GM23338 (cell line): ENCODE measurements at regions not wholly inside any gene's neighbourhood (a gene's known extent, or its start where the extent isn't known, plus 50 kb on each side); places are given as distances from the start of the nearest gene placed in this dataset.

ENCODE experiments used
- ATAC-seq: fragments of 200-7000 bp; cut with Tn5 transposase; 3 replicates; pipeline ENCODE4 v1.9.1; 2020
- DNase-seq: peaks from one replicate; pipeline ENCODE4 v3.0.0-alpha.2; 2015; ENCODE audit warnings: low spot score
- H2AFZ ChIP-seq: fragments of 200-600 bp; sonication (generic); 2 replicates; pipeline ENCODE4 v1.8.0; 2016; ENCODE audit warnings: antibody characterized with exemption, mild to moderate bottlenecking, moderate library complexity
- H3F3A ChIP-seq: fragments of 200-600 bp; sonication (generic); replicated peaks from 2 replicates; pipeline ENCODE4 v1.8.0; 2017; ENCODE audit warnings: antibody characterized with exemption, mixed run types, low read depth
- H3K27ac ChIP-seq: fragments of 200-600 bp; sonication (generic); 2 replicates; pipeline ENCODE4 v1.6.1; 2016; ENCODE audit warnings: low read depth
- H3K27me3 ChIP-seq: fragments of 200-600 bp; sonication (generic); 2 replicates; pipeline ENCODE4 v1.8.0; 2016; ENCODE audit warnings: mild to moderate bottlenecking, mixed run types, moderate library complexity; ENCODE audit not compliant: insufficient read depth
- H3K36me3 ChIP-seq: fragments of 200-600 bp; sonication (generic); 2 replicates; pipeline ENCODE4 v1.8.0; 2016; ENCODE audit warnings: mild to moderate bottlenecking; ENCODE audit not compliant: insufficient read depth
- H3K4me1 ChIP-seq: fragments of 200-600 bp; sonication (generic); 2 replicates; pipeline ENCODE4 v1.8.0; 2016; ENCODE audit warnings: mild to moderate bottlenecking, moderate library complexity; ENCODE audit not compliant: insufficient read depth
- H3K4me2 ChIP-seq: fragments of 200-600 bp; sonication (generic); 2 replicates; pipeline ENCODE4 v1.7.1; 2017; ENCODE audit warnings: mixed run types
- H3K4me3 ChIP-seq: fragments of 200-600 bp; sonication (generic); 2 replicates; pipeline ENCODE4 v1.6.1; 2016; ENCODE audit warnings: mixed run types
- H3K79me2 ChIP-seq: fragments of 200-600 bp; sonication (generic); replicated peaks from 2 replicates; pipeline ENCODE4 v1.8.0; 2017; ENCODE audit warnings: mild to moderate bottlenecking; ENCODE audit not compliant: insufficient read depth
- H3K9me2 ChIP-seq: fragments of 200-600 bp; sonication (generic); 2 replicates; pipeline ENCODE4 v1.8.0; 2017; ENCODE audit not compliant: insufficient read depth
- H4K20me1 ChIP-seq: fragments of 200-600 bp; sonication (generic); replicated peaks from 2 replicates; pipeline ENCODE4 v1.8.0; 2017; ENCODE audit warnings: mild to moderate bottlenecking; ENCODE audit not compliant: insufficient read depth
- H3K27ac Mint-ChIP-seq: 2 replicates; pipeline ENCODE4 v1.8.0; 2020; ENCODE audit warnings: inconsistent platforms, mild to moderate bottlenecking, moderate library complexity, mixed read lengths
- H3K27me3 Mint-ChIP-seq: 3 replicates; pipeline ENCODE4 v1.8.0; 2022; ENCODE audit warnings: low read depth, mild to moderate bottlenecking, moderate library complexity, mixed read lengths, inconsistent platforms; ENCODE audit not compliant: insufficient read depth, poor library complexity
- H3K36me3 Mint-ChIP-seq: 3 replicates; pipeline ENCODE4 v1.8.0; 2021; ENCODE audit warnings: low read depth, mild to moderate bottlenecking, inconsistent platforms, moderate library complexity, mixed read lengths
- H3K4me1 Mint-ChIP-seq: 3 replicates; pipeline ENCODE4 v1.8.0; 2020; ENCODE audit warnings: mild to moderate bottlenecking, inconsistent platforms, mixed read lengths
- H3K4me3 Mint-ChIP-seq: 3 replicates; pipeline ENCODE4 v1.8.0; 2021; ENCODE audit warnings: moderate library complexity, mild to moderate bottlenecking, inconsistent platforms, mixed read lengths
- H3K9me3 Mint-ChIP-seq: 3 replicates; pipeline ENCODE4 v1.8.0; 2020; ENCODE audit warnings: moderate library complexity, mild to moderate bottlenecking, inconsistent platforms, mixed read lengths
- CTCF ChIP-seq, 2 experiments: fragments of 200-600 bp in 1 of 2; sonication (generic) in 1 of 2; conservative IDR thresholded peaks; 2 replicates each; pipeline versions ENCODE4 v1.5.1 to v1.6.1; 2016 to 2017; ENCODE audit warnings: antibody characterized with exemption in 2 of 2, low read depth in 2 of 2, mild to moderate bottlenecking in 2 of 2, moderate library complexity in 1 of 2
- ETS1 ChIP-seq: IDR thresholded peaks from 2 replicates; pipeline ENCODE4 v1.6.1; 2016; ENCODE audit warnings: antibody characterized with exemption
- EZH2phosphoT487 ChIP-seq: fragments of 200-600 bp; sonication (generic); IDR thresholded peaks from one replicate; pipeline ENCODE4 v1.8.1; 2018; ENCODE audit warnings: antibody characterized with exemption; ENCODE audit not compliant: unreplicated experiment
- JUNB ChIP-seq: IDR thresholded peaks from one replicate; pipeline ENCODE4 v1.6.1; 2016; ENCODE audit warnings: antibody characterized with exemption; ENCODE audit not compliant: unreplicated experiment
- NANOG ChIP-seq: IDR thresholded peaks from 2 replicates; pipeline ENCODE4 v1.6.1; 2016; ENCODE audit warnings: antibody characterized with exemption, borderline replicate concordance
- REST ChIP-seq: IDR thresholded peaks from one replicate; pipeline ENCODE4 v1.6.1; 2018; ENCODE audit warnings: antibody characterized with exemption; ENCODE audit not compliant: unreplicated experiment
- ZNF114 ChIP-seq: fragments of 250-450 bp; sonication (Bioruptor Pico); IDR thresholded peaks from 2 replicates; pipeline ENCODE4 v1.5.0; 2020; ENCODE audit warnings: mild to moderate bottlenecking, moderate library complexity
- ZNF331 ChIP-seq: fragments of 250-450 bp; sonication (Bioruptor Pico); IDR thresholded peaks from 2 replicates; pipeline ENCODE4 v1.5.0; 2020; ENCODE audit warnings: low read depth, mild to moderate bottlenecking, moderate library complexity

GRCh38 chr9:119955276-119955675 is 586.0 kb upstream of the BRINP1 start (continued):
- TF ChIP-seq REST (no peak), ZNF114 (CRISPR knock-in tag) (no peak), JUNB (no peak), NANOG (no peak), ETS1 (no peak), CTCF (conservative IDR thresholded peaks at IDR 0.05; ENCODE audit: low read depth in 2 of 2) (no peak), ZNF331 (CRISPR knock-in tag) (no peak), EZH2phosphoT487 (no peak)

GRCh38 chr9:119951591-119951990 is 582.4 kb upstream of the BRINP1 start:
- H3K36me3 ChIP-seq = no peaks in the 10 kb centered on the region
- H3F3A ChIP-seq = no peaks in the 10 kb centered on the region
- H4K20me1 ChIP-seq = no peaks in the 10 kb centered on the region
- no peaks in the 10 kb centered on the region for H3K27me3 ChIP-seq
- DNase-seq (no peak), ATAC-seq (no peak)
- TF ChIP-seq REST = no peak
- H3K4me2 ChIP-seq = no peak overlapping the region
- Mint-ChIP-seq H3K36me3 (no peaks in the 10 kb centered on the region), H3K27me3 (peaks cover 1% of the 10 kb centered on the region), H3K4me3 (no peak overlapping the region), H3K9me3 (no peaks in the 10 kb centered on the region), H3K4me1 (peaks cover 7% of the 10 kb centered on the region; the same call in 2 of the 3 replicates), H3K27ac (no peak overlapping the region)
- H2AFZ ChIP-seq = no peak overlapping the region
- peaks cover 8% of the 10 kb centered on the region; the same call in 1 of the 2 replicates for H3K4me1 ChIP-seq
- no peak overlapping the region for H3K4me3 ChIP-seq
- H3K27ac ChIP-seq = no peak overlapping the region
- no peaks in the 10 kb centered on the region for H3K79me2 ChIP-seq
- H3K9me2 ChIP-seq = 0 out of 2 replicates have a peak, but pooled peaks cover 7% of the 10 kb centered on the region
